ENCODE measurements at regions not wholly inside any gene's neighbourhood (a gene's known extent, or its start where the extent isn't known, plus 50 kb on each side); places are given as distances from the start of the nearest gene placed in this dataset.

DNA sequence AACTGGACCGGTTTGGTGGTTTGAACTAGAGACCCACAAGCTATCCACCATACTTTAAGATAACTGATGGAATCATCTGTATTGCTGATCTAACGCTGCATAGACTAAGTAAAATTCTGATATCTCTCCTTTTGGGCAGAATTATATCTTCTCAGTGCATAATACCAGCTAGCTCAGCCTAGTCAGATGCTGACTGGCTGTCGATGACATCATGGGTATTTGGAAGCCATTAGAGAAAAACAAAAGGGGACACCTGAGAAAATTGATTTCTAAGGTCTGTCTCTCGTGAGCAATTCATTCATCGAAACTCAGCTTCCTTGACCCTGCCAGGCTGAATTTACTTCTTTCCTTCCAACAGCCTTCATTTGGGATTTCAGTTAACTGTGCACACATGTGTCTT, 263.0 kb upstream of the CCL2 start:
- Histone ChIP-seq H3K36me3 (replicated peaks in 1 of 2; ENCODE audit: control insufficient read depth in 1 of 2, insufficient read depth in 2 of 2, low read length in 2 of 2) (no peaks in the 10 kb centered on the region), H3K79me2 (ENCODE audit: insufficient read depth, low read length) (no peaks in the 10 kb centered on the region), H4K20me1 (ENCODE audit: insufficient read depth, low read length) (no peaks in the 10 kb centered on the region), H3K4me1 (ENCODE audit: insufficient read depth, low read length) (no peaks in the 10 kb centered on the region), H3K4me3 (replicated peaks in 1 of 3; ENCODE audit: insufficient read depth in 1 of 3, low read depth in 2 of 3, low read length in 3 of 3) (no peak overlapping the region), H3K9me3 (ENCODE audit: low read length) (peaks cover 32% of the 10 kb centered on the region; the same call in 1 of the 2 replicates), H3K27ac (ENCODE audit: extremely low read length, insufficient read depth, low read length) (no peak overlapping the region), H3K9ac (ENCODE audit: insufficient read depth, low read depth, low read length) (no peak overlapping the region), H3K4me2 (ENCODE audit: low read depth, low read length) (no peak overlapping the region), H3K27me3 (ENCODE audit: control insufficient read depth in 1 of 2, insufficient read depth in 2 of 2, low read length in 2 of 2) (no peaks in the 10 kb centered on the region), H2AFZ (ENCODE audit: low read length) (no peak overlapping the region)
- FAIRE-seq (no peak), ATAC-seq (no peak), DNase-seq (ENCODE audit: low spot score) (no peak)
- ChIA-PET CTCF (ENCODE audit: low intra/inter-chr PET ratio, low total read pairs) (no interaction called here), POLR2A (no interaction called here)
- BruUV-seq (replicated peaks) = no TSS peak
- intact Hi-C loops (cut with micrococcal nuclease; ENCODE audit: unreplicated experiment) (no loop called here), in situ Hi-C loops (cut with HindIII; ENCODE audit: extremely low pct_ligation_motif_present, low pct_unique_long_range_greater_than_20kb) (no loop called here)
- TF ChIP-seq, protein P1, sequence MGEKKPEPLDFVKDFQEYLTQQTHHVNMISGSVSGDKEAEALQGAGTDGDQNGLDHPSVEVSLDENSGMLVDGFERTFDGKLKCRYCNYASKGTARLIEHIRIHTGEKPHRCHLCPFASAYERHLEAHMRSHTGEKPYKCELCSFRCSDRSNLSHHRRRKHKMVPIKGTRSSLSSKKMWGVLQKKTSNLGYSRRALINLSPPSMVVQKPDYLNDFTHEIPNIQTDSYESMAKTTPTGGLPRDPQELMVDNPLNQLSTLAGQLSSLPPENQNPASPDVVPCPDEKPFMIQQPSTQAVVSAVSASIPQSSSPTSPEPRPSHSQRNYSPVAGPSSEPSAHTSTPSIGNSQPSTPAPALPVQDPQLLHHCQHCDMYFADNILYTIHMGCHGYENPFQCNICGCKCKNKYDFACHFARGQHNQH (CRISPR knock-in tag; IDR thresholded peaks at IDR 0.05) = no peak
- TF ChIP-seq PAF1 (CRISPR knock-in tag; IDR thresholded peaks at IDR 0.05) (no peak), ATF7 (IDR thresholded peaks at IDR 0.05) (0 out of 2 replicates have a peak, but pooled peaks have one; percentile 64), ATF7 (CRISPR knock-in tag; IDR thresholded peaks at IDR 0.05) (no peak), NCOA5 (CRISPR knock-in tag; IDR thresholded peaks at IDR 0.05) (no peak), ZBTB8A (CRISPR knock-in tag; IDR thresholded peaks at IDR 0.05; ENCODE audit: borderline replicate concordance, low read depth) (no peak), ISL2 (CRISPR knock-in tag; IDR thresholded peaks at IDR 0.05) (no peak), ZNF256 (CRISPR knock-in tag; conservative IDR thresholded peaks at IDR 0.05) (no peak)
- WGBS (ENCODE audit: low lambda C conversion rate) = 9% methylated on average over 5 of the region's 5 CpGs

DNA sequence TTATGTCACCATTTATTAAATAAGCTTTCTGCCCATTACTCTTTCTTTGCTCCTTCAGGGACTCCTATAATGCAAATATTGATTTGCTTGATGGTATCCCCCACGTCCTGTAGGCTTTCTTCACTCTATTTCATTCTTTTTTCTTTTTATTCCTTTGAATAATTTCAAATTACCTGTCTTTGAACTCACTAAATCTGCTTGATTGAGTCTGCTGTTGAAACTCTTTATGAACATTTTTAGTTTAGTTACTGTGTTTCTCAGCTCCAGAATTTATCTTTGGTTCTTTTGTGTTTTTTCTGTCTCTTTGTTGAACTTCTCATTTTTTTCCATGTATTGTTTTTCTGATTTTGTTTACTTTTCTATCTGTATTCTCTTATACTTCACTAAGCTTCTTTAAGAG, 254.4 kb upstream of the CCL2 start:
- CTCF ChIA-PET (ENCODE audit: low intra/inter-chr PET ratio, low total read pairs) = no interaction called here
- TF ChIP-seq, protein P2, sequence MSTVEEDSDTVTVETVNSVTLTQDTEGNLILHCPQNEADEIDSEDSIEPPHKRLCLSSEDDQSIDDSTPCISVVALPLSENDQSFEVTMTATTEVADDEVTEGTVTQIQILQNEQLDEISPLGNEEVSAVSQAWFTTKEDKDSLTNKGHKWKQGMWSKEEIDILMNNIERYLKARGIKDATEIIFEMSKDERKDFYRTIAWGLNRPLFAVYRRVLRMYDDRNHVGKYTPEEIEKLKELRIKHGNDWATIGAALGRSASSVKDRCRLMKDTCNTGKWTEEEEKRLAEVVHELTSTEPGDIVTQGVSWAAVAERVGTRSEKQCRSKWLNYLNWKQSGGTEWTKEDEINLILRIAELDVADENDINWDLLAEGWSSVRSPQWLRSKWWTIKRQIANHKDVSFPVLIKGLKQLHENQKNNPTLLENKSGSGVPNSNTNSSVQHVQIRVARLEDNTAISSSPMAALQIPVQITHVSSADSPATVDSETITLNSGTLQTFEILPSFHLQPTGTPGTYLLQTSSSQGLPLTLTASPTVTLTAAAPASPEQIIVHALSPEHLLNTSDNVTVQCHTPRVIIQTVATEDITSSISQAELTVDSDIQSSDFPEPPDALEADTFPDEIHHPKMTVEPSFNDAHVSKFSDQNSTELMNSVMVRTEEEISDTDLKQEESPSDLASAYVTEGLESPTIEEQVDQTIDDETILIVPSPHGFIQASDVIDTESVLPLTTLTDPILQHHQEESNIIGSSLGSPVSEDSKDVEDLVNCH (CRISPR knock-in tag; IDR thresholded peaks at IDR 0.05) = no peak
- TF ChIP-seq IRF2 (CRISPR knock-in tag; IDR thresholded peaks at IDR 0.05) (no peak), MAFK (conservative IDR thresholded peaks at IDR 0.05 in 1 of 2, IDR thresholded peaks at IDR 0.05 in 1 of 2; ENCODE audit: low read length in 2 of 2) (no peak), ZBTB42 (CRISPR knock-in tag; IDR thresholded peaks at IDR 0.05) (no peak), ZFP37 (CRISPR knock-in tag; IDR thresholded peaks at IDR 0.05; ENCODE audit: borderline replicate concordance) (no peak), FOXK2 (IDR thresholded peaks at IDR 0.05) (no peak), HNRNPLL (IDR thresholded peaks at IDR 0.05; ENCODE audit: low read depth, low read length, poor library complexity, severe bottlenecking) (no peak), JDP2 (CRISPR knock-in tag; IDR thresholded peaks at IDR 0.05; ENCODE audit: borderline replicate concordance) (no peak)
- TF ChIP-seq, protein P3, sequence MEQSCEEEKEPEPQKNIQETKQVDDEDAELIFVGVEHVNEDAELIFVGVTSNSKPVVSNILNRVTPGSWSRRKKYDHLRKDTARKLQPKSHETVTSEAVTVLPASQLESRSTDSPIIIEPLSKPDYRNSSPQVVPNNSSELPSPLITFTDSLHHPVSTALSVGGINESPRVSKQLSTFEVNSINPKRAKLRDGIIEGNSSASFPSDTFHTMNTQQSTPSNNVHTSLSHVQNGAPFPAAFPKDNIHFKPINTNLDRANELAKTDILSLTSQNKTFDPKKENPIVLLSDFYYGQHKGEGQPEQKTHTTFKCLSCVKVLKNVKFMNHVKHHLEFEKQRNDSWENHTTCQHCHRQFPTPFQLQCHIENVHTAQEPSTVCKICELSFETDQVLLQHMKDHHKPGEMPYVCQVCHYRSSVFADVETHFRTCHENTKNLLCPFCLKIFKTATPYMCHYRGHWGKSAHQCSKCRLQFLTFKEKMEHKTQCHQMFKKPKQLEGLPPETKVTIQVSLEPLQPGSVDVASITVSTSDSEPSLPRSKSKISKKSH (CRISPR knock-in tag; IDR thresholded peaks at IDR 0.05; ENCODE audit: borderline replicate concordance) = no peak

More for the DNA sequence above, 254.4 kb upstream of the CCL2 start:
- peaks cover 59% of the 10 kb centered on the region for H3K9me3 ChIP-seq (ENCODE audit: low read length)
- no peaks in the 10 kb centered on the region for H3K4me1 ChIP-seq (ENCODE audit: insufficient read depth, low read length)
- no peaks in the 10 kb centered on the region; a peak in 1 of 5 replicates for H3K27me3 ChIP-seq (ENCODE audit: control insufficient read depth in 1 of 2, insufficient read depth in 2 of 2, low read length in 2 of 2)
- intact Hi-C loops (cut with micrococcal nuclease; ENCODE audit: unreplicated experiment) = no loop called here
- no peak overlapping the region for H3K9ac ChIP-seq (ENCODE audit: insufficient read depth, low read depth, low read length)
- WGBS (ENCODE audit: low lambda C conversion rate) = 3% methylated on average over 1 of the region's 1 CpG
- H4K20me1 ChIP-seq (ENCODE audit: insufficient read depth, low read length) = no peaks in the 10 kb centered on the region
- no peak overlapping the region for H3K4me2 ChIP-seq (ENCODE audit: low read depth, low read length)
- no peaks in the 10 kb centered on the region for H3K36me3 ChIP-seq (replicated peaks in 1 of 2; ENCODE audit: control insufficient read depth in 1 of 2, insufficient read depth in 2 of 2, low read length in 2 of 2)
- POLR2A ChIA-PET = no interaction called here
- no peak overlapping the region for H3K27ac ChIP-seq (ENCODE audit: extremely low read length, insufficient read depth, low read length)
- no peak for DNase-seq (ENCODE audit: low spot score)
- ATAC-seq = no peak
- no peak overlapping the region for H3K4me3 ChIP-seq (replicated peaks in 1 of 3; ENCODE audit: insufficient read depth in 1 of 3, low read depth in 2 of 3, low read length in 3 of 3)
- H2AFZ ChIP-seq (ENCODE audit: low read length) = no peak overlapping the region
- no peak for FAIRE-seq
- no TSS peak for BruUV-seq (replicated peaks)
- H3K79me2 ChIP-seq (ENCODE audit: insufficient read depth, low read length) = no peaks in the 10 kb centered on the region
- in situ Hi-C loops (cut with HindIII; ENCODE audit: extremely low pct_ligation_motif_present, low pct_unique_long_range_greater_than_20kb) = no loop called here

Data from HepG2 (cell line).